Mucosa of rectum (tissue), 2 donors: ENCODE measurements at regions not wholly inside any gene's neighbourhood (a gene's known extent, or its start where the extent isn't known, plus 50 kb on each side); places are given as distances from the start of the nearest gene placed in this dataset.
"Not testable (repeated sequence)": the region's sequence is repeated elsewhere in the genome, so short reads cannot be mapped to it uniquely, and the experiment has no call there.

Experiments used
- H3K27ac ChIP-seq, 2 donors: one replicate each; pipeline ENCODE4 v1.7.0; 2013; ENCODE audit warnings: inconsistent platforms in 2 of 2, low read depth in 2 of 2, low read length in 2 of 2
- H3K27me3 ChIP-seq, 2 donors: one replicate each; pipeline ENCODE4 v1.7.0; 2013; ENCODE audit warnings: low read length in 2 of 2; ENCODE audit not compliant: control insufficient read depth in 2 of 2, insufficient read depth in 2 of 2
- H3K36me3 ChIP-seq, 2 donors: one replicate each; pipeline ENCODE4 v1.7.0; 2013; ENCODE audit warnings: low read length in 2 of 2; ENCODE audit not compliant: control insufficient read depth in 2 of 2, insufficient read depth in 2 of 2
- H3K4me1 ChIP-seq, 2 donors: one replicate each; pipeline ENCODE4 v1.7.0; 2013; ENCODE audit warnings: low read length in 2 of 2, mild to moderate bottlenecking in 1 of 2; ENCODE audit not compliant: control insufficient read depth in 2 of 2, insufficient read depth in 2 of 2
- H3K4me3 ChIP-seq, 2 donors: one replicate each; pipeline ENCODE4 v1.7.0; 2013; ENCODE audit warnings: low read length in 2 of 2
- H3K9ac ChIP-seq, 2 donors: one replicate each; pipeline ENCODE4 v1.7.0; 2013; ENCODE audit warnings: low read length in 2 of 2, low read depth in 1 of 2, mild to moderate bottlenecking in 1 of 2
- H3K9me3 ChIP-seq, 2 donors: one replicate each; pipeline ENCODE4 v1.7.0; 2013; ENCODE audit warnings: low read length in 2 of 2; ENCODE audit not compliant: control insufficient read depth in 2 of 2
- donor health status: healthy.
- donor health status: Normal muscosa, but diverticular disease.

DNA sequence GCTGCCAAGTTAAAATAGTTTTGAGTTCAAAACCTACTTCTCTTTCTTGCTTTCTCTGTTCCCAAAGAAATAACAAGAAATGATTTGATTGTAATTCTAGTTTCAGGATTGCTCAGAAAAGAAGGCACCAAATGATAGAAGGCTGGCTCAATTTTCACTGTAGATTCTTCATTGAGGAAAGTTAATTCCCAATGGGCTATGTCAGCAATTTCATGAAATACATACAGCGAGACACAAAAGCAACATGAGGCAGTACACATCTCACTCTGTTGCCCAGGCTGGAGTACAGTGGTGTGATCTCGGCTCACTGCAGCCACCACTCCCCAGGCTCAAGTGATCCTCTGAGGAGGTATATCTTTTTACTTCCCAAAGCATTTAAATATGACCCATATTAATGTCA, 1659.9 kb upstream of the C9orf72 start:
- H3K27me3 ChIP-seq, result no peaks in the 10 kb centered on the region
- no peaks in the 10 kb centered on the region for H3K36me3 ChIP-seq
- H3K4me3 ChIP-seq, result no peak overlapping the region
- no peak overlapping the region for H3K9ac ChIP-seq
- no peak overlapping the region for H3K27ac ChIP-seq
- H3K9me3 ChIP-seq, result no peaks in the 10 kb centered on the region
- H3K4me1 ChIP-seq, result no peaks in the 10 kb centered on the region

DNA sequence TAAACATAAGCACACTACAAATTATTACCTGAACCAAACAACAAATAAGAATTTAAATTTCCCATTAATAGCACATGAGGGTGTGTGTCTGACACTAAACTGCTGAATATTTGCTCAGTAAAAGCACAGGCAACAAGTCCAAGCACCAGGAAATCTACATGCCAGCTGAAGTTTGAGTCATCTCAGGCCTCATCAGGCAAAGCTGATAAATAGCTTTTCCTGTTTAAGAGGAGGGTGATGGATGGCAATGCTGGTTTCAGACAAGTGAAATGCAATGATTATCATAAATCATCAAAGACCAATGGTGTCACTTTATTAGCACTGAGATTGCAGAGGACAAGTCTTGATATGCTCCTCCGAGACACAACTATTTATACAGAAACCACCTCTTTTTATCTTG, 1668.0 kb upstream of the C9orf72 start:
- Histone ChIP-seq H3K9me3 (no peaks in the 10 kb centered on the region), H3K4me3 (no peak overlapping the region), H3K9ac (no peak overlapping the region), H3K27me3 (no peaks in the 10 kb centered on the region), H3K36me3 (no peaks in the 10 kb centered on the region), H3K4me1 (no peaks in the 10 kb centered on the region), H3K27ac (no peak overlapping the region)

DNA sequence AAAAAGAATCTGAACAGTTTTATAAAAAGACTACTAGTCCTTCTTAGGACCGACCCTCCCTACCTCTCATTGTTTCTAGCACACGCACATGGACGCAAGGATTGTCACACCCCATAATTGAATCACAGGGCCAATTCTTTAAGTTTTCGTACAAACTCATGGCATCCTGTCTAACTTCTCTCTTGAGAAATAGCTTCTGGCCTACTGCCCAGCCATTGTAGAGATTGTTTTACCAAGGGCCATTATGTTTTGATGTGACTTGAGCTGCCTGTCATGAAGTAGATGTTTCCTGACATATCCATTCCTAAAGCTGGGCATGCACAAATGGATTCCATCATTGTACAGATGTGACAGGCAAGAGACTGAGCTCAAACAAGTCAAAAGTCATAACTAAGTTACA, 1672.1 kb upstream of the C9orf72 start:
- H3K27ac ChIP-seq, result no peak overlapping the region
- H3K4me1 ChIP-seq, result no peaks in the 10 kb centered on the region
- no peaks in the 10 kb centered on the region for H3K9me3 ChIP-seq
- H3K27me3 ChIP-seq, result no peaks in the 10 kb centered on the region
- H3K36me3 ChIP-seq, result no peaks in the 10 kb centered on the region
- no peak overlapping the region for H3K4me3 ChIP-seq
- no peak overlapping the region for H3K9ac ChIP-seq

DNA sequence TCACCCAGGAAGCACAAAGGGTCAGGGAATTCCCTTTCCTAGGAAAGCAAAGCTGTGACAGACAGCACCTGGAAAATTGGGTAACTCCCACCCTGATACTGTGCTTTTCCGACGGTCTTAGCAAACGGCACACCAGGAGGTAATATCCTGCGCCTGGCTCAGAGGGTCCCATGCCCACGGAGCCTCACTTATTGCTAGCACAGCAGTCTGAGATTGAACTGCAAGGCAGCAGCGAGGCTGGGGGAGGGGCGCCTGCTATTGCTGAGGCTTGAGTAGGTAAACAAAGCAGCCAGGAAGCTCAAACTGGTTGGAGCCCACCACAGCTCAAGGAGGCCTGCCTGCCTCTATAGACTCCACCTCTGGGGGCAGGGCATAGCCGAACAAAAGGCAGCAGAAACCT, 1697.1 kb upstream of the C9orf72 start:
- H3K9me3 ChIP-seq, H3K27ac ChIP-seq, H3K4me3 ChIP-seq, H3K27me3 ChIP-seq, H3K4me1 ChIP-seq, H3K36me3 ChIP-seq, H3K9ac ChIP-seq: not testable (repeated sequence)

DNA sequence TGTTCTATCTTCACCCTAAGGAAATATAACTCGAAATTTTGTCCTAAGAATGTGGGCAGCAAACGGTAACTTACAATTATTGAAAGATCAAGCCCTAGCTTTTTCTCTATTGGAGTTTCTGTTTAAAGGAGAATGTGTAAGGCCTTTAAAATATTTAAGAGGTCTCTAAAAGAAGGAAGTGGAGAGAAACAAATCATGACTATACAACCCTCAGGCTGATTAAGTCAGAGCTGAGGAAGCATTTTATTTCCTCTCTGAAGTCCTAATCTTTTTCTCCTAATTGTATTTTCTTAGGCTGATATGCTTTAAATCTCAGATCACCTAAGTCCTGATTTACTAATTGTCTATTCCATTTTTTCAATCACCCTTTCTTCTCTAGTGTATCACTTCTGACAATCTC, 1708.8 kb upstream of the C9orf72 start:
- no peak overlapping the region for H3K4me3 ChIP-seq

DNA sequence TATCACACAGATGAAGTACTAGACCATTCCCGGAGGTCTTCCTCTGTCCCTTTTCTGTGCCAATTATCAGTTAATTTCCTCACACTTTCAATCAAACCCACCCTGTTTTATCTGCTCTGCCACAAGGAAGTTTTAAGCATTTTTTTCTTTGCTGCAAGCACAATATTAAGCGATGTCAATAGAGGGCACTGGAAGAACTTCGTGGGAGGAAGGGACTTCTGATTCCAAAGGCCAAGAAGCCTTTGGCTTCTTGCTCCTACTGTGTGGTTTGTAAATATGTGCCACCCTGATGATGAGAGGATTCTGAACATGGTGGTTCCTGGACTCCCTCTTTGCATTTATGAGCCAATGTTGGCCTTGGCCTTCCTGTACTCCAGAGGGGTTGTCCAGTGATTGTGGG, 1712.5 kb upstream of the C9orf72 start:
- Histone ChIP-seq H3K4me1 (no peaks in the 10 kb centered on the region), H3K9ac (no peak overlapping the region), H3K27me3 (no peaks in the 10 kb centered on the region), H3K9me3 (no peaks in the 10 kb centered on the region), H3K4me3 (no peak overlapping the region), H3K27ac (no peak overlapping the region), H3K36me3 (no peaks in the 10 kb centered on the region)

More for the DNA sequence above, 1708.8 kb upstream of the C9orf72 start:
- no peaks in the 10 kb centered on the region for H3K9me3 ChIP-seq
- no peak overlapping the region for H3K9ac ChIP-seq
- no peaks in the 10 kb centered on the region for H3K4me1 ChIP-seq
- H3K27me3 ChIP-seq, result no peaks in the 10 kb centered on the region
- no peak overlapping the region for H3K27ac ChIP-seq
- H3K36me3 ChIP-seq, result no peaks in the 10 kb centered on the region

DNA sequence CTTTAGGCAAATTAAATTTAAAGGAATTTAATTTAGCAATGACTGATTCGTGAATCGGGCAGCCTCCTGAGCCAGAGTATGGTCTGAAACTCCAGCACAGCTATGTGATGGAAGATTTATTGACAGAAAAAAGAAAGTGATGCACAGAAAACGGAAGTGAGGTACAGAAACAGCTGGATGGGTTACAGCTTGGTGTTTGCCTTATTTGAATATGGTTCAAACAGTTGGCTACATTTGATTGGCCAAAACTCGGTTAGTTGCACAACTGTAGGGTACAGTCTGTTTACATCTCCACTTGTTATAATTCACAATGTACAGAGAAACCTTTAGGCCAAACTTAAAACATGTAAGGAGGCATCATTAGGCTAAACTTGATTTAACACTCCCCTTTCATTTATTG, 1716.1 kb upstream of the C9orf72 start:
- H3K27me3 ChIP-seq, result no peaks in the 10 kb centered on the region
- no peak overlapping the region for H3K27ac ChIP-seq
- no peaks in the 10 kb centered on the region for H3K4me1 ChIP-seq
- H3K9me3 ChIP-seq, result no peaks in the 10 kb centered on the region
- no peaks in the 10 kb centered on the region for H3K36me3 ChIP-seq
- H3K9ac ChIP-seq, result no peak overlapping the region
- H3K4me3 ChIP-seq, result no peak overlapping the region

- no peak overlapping the region for H3K27ac ChIP-seq
- no peaks in the 10 kb centered on the region for H3K4me1 ChIP-seq
- H3K9ac ChIP-seq, result no peak overlapping the region
- H3K4me3 ChIP-seq, result no peak overlapping the region
- H3K9me3 ChIP-seq, result no peaks in the 10 kb centered on the region
- no peaks in the 10 kb centered on the region for H3K36me3 ChIP-seq
- H3K27me3 ChIP-seq, result no peaks in the 10 kb centered on the region
These were observed 1717.2 kb upstream of the C9orf72 start for GRCh38 chr9:29290516-29290915.

DNA sequence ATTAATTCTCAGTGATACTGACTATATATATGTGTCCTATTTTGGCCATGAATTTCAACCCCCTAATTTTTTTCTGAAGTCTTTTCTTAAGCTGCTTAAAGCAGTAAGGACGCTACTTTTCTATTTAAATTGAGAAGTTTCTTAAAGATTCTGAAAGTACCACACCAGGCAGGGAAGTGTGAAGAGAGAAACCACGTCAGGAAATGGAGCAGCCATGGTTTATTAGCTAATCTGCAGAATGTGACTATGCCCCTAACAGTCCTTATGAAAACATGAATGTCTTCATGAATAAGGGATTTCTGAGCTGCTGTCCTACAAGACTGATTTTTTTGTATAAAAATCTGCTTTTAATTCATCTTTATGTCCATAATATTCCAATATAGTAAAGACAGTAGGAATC, 1724.3 kb upstream of the C9orf72 start:
- no peaks in the 10 kb centered on the region for H3K27me3 ChIP-seq
- H3K9ac ChIP-seq, result no peak overlapping the region
- no peaks in the 10 kb centered on the region for H3K36me3 ChIP-seq
- no peak overlapping the region for H3K27ac ChIP-seq
- H3K9me3 ChIP-seq, result no peaks in the 10 kb centered on the region
- H3K4me3 ChIP-seq, result no peak overlapping the region
- H3K4me1 ChIP-seq, result no peaks in the 10 kb centered on the region

DNA sequence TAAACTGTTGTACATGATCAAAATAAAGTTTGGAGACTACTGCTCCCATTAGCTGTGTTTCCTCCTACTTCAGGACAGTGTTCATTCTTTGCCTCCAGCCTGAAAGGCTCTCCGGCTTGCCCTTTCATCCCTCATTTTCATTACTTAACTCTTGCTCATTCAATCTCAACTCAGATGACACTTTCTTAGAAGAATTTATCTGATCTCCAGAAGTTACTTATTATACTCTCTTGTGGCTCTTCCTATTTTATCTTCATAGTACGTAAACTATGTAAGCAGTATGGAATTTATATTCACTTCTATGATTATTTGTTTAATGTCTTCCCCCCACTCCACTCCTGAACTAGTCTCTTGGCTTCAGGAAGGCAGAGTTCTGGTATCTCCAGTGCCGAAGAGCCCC, 1737.9 kb upstream of the C9orf72 start:
- Histone ChIP-seq H3K27me3 (no peaks in the 10 kb centered on the region), H3K4me3 (no peak overlapping the region), H3K9me3 (no peaks in the 10 kb centered on the region), H3K27ac (no peak overlapping the region), H3K36me3 (no peaks in the 10 kb centered on the region), H3K9ac (no peak overlapping the region), H3K4me1 (no peaks in the 10 kb centered on the region)

DNA sequence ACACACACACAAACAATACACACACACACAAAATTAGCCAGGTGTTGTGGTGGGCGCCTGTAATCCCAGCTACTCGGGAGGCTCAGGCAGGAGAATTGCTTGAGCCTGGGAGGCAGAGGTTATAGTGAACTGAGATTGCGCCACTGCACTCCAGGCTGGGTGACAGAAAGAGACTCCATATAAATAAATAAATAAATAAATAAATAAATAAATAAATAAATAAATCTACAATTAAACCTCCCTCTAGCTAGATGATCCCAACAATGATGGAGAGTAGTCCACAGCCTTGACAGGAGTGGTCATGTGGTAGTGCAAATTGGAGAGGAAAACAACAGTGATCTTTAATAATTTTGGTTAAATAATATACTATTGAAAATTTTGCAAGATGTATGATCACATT, 1739.0 kb upstream of the C9orf72 start:
- Histone ChIP-seq H3K27ac (no peak overlapping the region), H3K27me3 (no peaks in the 10 kb centered on the region), H3K4me1 (no peaks in the 10 kb centered on the region), H3K36me3 (no peaks in the 10 kb centered on the region), H3K9me3 (no peaks in the 10 kb centered on the region), H3K4me3 (no peak overlapping the region), H3K9ac (no peak overlapping the region)
